ENCODE measurements at regions not wholly inside any gene's neighbourhood (a gene's known extent, or its start where the extent isn't known, plus 50 kb on each side); places are given as distances from the start of the nearest gene placed in this dataset.

GRCh38 chr20:24819331-24819965 is 129.6 kb upstream of the CST7 start:
- intact Hi-C loops (cut with DNase I) = loop anchor here (10.0 kb wide), 1 partner anchor 65 kb away; no protein-coding TSS in a partner anchor
- ATAC-seq (no peak), DNase-seq (ENCODE audit: low spot score) (no peak)

- DNase-seq (ENCODE audit: low spot score) = no peak
- ATAC-seq = no peak
- intact Hi-C loops (cut with DNase I) = no loop called here
Observed at GRCh38 chr20:24820345-24820744, 128.7 kb upstream of the CST7 start.

- DNase-seq (ENCODE audit: low spot score) (no peak), ATAC-seq (no peak)
- intact Hi-C loops (cut with DNase I) = no loop called here
Observed at GRCh38 chr20:24821391-24821790, 127.7 kb upstream of the CST7 start.

DNA sequence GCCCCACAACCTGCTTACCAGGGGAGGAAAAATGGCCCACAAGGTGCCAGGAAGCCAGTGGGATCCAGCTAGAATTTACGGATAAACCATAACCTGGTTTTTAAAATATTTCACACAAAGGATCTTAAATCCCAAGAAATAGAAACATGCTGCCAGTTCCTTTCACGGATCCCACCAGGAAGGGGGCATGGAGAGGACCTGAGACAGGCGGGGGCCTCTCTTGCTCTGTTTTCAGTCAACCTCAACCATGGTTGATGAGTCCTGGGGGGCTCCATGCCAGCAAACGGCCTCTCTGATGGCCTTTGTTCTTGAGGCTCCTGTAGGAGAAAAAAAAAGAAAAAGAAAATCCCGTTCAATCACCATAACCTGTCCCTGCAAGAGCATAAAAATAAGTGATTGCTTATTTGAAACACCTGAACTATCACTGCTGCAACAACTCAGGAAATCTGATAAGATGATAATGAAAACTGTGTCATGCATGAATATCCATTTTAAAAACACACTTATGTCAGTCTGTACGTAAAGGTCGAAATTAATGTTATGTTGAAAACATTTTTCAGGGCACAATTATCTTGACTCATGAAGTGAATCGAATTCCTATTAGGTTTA is 125.8 kb upstream of the CST7 start:
- intact Hi-C loops (cut with DNase I) = no loop called here
- ATAC-seq (no peak), DNase-seq (ENCODE audit: low spot score) (peak; percentile 34)

DNA sequence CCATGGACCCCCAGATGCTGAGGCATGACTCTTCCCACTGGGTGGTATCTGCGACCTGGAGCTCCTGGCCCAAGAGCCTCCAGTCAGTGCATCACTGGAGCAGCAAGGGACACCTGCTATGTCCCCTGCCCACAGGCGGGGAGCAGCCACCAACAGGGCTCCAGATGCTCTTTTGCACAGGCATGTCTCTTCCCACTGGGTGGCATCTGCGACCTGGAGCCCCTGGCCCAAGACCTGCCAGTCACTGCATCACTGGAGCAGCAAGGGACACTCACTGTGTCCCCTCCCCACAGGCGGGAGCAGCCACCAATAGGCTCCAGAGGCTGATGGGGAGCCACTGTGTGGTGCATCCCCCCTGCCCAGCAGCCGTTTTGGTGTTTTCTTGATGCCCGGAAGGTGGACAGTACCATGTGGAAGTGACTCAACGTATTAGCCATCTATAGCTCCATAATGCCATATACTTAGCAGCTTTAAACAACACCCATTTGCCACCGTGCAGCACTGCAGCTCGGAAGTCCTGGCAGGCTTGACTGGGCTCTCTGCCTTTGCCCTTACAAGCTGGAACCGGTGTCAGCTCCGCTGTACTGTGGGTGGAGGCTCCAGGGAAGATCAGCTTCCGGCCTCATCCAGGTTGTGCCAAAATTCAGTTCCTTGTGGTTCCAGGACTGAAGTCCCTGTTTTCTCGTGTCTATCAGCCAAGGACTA is 124.9 kb upstream of the CST7 start:
- intact Hi-C loops (cut with DNase I) = no loop called here
- DNase-seq (ENCODE audit: low spot score) (peak; percentile 28), ATAC-seq (no peak)

GRCh38 chr20:24825591-24825990 is 123.5 kb upstream of the CST7 start:
- intact Hi-C loops (cut with DNase I) = no loop called here
- ATAC-seq (no peak), DNase-seq (ENCODE audit: low spot score) (no peak)

DNA sequence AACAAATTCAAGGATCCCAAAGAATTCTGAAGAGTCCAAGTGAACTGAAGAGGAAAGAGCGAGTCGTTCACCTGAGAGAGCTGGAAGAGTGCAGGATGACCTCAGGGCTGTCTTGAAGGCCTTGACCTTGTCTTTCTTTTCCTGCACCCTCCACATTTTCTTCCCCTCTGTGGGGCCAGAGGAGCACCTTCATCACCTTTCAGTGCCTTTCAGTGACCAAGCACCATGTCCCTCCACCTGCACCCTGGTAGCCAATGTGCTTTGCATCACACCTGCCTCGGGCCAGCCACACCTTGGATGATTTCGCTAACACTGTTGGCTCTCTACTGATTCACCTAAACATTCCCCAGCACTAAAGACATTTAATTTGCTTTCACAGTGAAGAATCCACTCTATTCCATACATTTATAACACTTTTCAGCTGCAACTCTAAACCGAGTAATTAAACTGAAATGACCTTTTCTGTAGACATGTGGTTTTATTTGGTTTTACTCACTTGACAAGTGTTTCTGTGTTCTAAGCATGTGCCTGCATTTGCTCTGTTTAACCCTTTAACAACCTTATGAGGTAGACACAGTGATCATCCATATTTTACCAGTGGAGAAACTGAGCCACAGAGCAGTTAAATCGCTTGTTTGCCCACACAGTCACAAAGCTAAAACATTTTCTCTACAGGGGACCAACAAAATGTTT is 121.3 kb upstream of the CST7 start:
- DNase-seq (ENCODE audit: low spot score) (no peak), ATAC-seq (no peak)
- intact Hi-C loops (cut with DNase I) = no loop called here

GRCh38 chr20:24828992-24829648 is 119.9 kb upstream of the CST7 start:
- intact Hi-C loops (cut with DNase I) = no loop called here
- no peak for ATAC-seq
- DNase-seq (ENCODE audit: low spot score) = no peak

DNA sequence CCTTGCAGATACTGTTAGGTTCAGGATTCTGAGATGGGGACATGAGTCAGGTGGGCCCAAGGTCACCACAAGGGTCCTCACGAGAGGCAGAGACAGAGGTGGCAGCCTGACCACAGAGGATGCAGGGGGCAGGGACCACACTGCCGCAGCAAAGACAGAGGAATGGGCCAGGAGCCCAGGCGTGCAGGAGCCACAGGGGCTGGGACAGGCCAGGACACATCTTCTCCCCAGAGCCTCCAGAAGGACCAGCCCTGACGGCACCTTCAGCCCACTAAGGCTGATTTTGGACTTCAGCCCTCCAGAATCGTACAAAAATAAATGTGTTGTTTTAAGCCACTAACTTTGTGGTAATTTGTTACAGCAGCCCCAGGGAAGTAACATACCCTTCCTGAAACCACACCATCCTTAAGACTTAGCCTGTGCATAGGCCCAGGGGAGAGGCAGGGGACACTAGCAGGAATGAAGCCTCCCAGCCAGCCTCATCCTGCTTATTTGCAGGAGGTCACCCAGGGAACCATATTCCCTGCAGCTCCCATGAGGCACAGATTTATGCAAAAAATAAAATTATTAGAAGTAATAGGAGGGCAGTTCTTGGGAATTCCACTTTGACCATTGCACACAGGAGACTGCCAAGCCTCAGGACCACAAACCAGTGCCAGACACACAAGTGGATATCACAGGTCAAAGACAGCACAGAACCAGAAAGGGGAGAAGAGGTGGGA is 119.3 kb upstream of the CST7 start:
- ATAC-seq = no peak

GRCh38 chr20:24830649-24831048 is 118.4 kb upstream of the CST7 start:
- DNase-seq (ENCODE audit: low spot score) (no peak), ATAC-seq (no peak)
- intact Hi-C loops (cut with DNase I) = no loop called here

More for the DNA sequence above, 119.3 kb upstream of the CST7 start:
- intact Hi-C loops (cut with DNase I) = no loop called here
- DNase-seq (ENCODE audit: low spot score) = no peak

DNA sequence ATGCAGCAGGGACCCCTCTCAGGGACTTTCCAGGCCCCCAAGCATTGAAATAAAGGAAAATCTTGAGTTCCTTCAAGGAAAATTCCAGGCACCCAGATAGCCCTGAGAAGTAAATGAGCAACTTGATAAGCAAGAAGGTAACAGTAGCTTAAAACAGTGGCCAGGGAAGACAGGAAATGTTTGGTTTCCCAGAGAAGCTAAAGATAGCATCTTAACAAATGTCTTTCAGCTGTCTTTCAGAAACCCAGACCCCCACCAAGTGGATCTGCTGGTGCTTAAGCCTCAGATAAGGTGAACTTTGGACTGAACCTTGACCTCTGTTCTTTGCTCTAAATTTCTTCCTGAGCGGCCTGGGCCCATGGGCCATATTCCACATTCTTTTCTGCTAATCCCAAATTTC is 117.8 kb upstream of the CST7 start:
- ATAC-seq = no peak
- intact Hi-C loops (cut with DNase I) = no loop called here
- DNase-seq (ENCODE audit: low spot score) = no peak

DNA sequence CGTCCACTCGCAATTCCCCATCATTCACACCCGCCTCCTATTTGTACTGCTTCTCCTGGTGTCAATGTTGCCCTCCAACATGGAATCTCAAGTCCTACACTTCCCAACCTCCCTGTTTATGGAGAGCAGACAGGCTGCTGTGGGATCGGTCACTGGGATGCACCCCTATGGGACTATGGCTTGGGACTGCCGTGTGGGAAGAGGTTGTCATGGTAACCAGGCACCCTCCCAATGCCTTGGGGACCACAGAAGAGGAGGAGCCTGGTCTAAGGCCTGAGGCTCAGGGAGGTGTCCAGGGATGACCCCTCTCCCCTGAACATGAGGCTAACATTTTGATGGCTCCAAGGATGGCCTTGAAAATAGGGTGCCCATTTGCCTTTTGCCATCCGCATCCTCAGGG is 116.6 kb upstream of the CST7 start:
- DNase-seq (ENCODE audit: low spot score) (no peak), ATAC-seq (no peak)
- intact Hi-C loops (cut with DNase I) = no loop called here

- DNase-seq (ENCODE audit: low spot score) (no peak), ATAC-seq (no peak)
- intact Hi-C loops (cut with DNase I) = no loop called here
Observed at GRCh38 chr20:24833592-24833991, 115.5 kb upstream of the CST7 start.

DNA sequence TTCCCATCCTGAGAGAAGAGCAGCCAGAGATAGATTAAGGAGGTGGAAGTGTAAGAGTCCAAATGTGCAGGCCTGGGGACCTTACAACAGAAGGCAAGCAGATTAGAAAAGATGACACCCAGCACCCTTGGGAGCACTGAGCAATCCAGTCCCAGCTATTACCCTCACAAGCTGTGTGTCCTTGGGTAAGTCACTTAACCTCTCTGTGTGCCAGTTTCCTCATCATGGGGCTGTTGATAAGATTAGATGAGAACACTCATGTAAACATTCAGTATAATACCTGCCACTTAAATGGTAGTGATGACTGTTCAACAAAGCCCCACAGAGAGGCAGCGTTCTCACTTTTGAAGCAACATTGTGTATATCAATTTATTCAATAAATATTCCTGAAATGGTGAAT is 114.8 kb upstream of the CST7 start:
- intact Hi-C loops (cut with DNase I) = no loop called here
- DNase-seq (ENCODE audit: low spot score) = no peak
- no peak for ATAC-seq

- intact Hi-C loops (cut with DNase I) = no loop called here
- DNase-seq (ENCODE audit: low spot score) = no peak
- ATAC-seq = no peak
Observed at GRCh38 chr20:24835195-24835594, 113.9 kb upstream of the CST7 start.

DNA sequence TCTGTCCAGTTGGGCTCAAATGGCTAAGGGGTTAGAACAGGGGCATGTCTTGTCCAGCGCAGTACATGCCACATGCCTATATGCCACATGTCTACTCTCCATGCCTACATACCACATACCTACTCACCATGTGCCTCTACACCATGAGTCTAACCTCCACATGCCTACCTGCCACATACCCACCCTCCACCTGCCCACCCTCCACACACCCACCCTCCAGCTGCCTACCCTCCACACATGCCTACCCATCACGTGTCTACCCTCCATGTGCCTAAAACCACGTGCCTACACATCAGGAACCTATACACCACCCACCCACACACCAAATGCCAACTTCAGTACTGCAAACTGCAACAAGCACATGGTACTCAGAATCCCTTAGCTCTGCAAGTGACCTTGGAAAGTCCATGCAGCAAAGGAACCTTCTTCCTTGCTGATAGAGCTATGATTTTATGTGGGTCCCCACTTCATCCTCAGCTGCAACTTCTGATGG is 113.0 kb upstream of the CST7 start:
- no peak for ATAC-seq
- DNase-seq (ENCODE audit: low spot score) = no peak
- intact Hi-C loops (cut with DNase I) = no loop called here

- intact Hi-C loops (cut with DNase I) = no loop called here
- ATAC-seq (no peak), DNase-seq (ENCODE audit: low spot score) (no peak)
Observed at GRCh38 chr20:24836661-24837299, 112.3 kb upstream of the CST7 start.

GRCh38 chr20:24837781-24838450 is 111.2 kb upstream of the CST7 start:
- DNase-seq (ENCODE audit: low spot score) (no peak), ATAC-seq (no peak)
- intact Hi-C loops (cut with DNase I) = no loop called here
